Small intestine (tissue), 7 donors: ENCODE measurements at regions not wholly inside any gene's neighbourhood (a gene's known extent, or its start where the extent isn't known, plus 50 kb on each side); places are given as distances from the start of the nearest gene placed in this dataset.

ENCODE experiments used
- DNase-seq, 2 donors: peaks; one replicate each; pipeline versions ENCODE4 v3.0.0 to v3.0.0-alpha.2; 2013
- FAIRE-seq: peaks from 2 replicates; lab custom pipeline; 2012; peaks lifted over from hg19 to GRCh38; lab: Jason Lieb, UNC
- H3K27ac ChIP-seq, 3 donors: one replicate each; pipeline ENCODE4 v1.5.1; 2013; ENCODE audit warnings: low read length in 2 of 3, mild to moderate bottlenecking in 2 of 3, control low read depth in 1 of 3, inconsistent platforms in 1 of 3, low read depth in 1 of 3, moderate library complexity in 1 of 3
- H3K27me3 ChIP-seq, 3 donors: one replicate each; pipeline ENCODE4 v1.6.1; 2013; ENCODE audit warnings: low read length in 3 of 3, inconsistent platforms in 1 of 3; ENCODE audit not compliant: control insufficient read depth in 3 of 3, insufficient read depth in 3 of 3
- H3K36me3 ChIP-seq, 3 donors: one replicate each; pipeline ENCODE4 v1.6.1; 2013; ENCODE audit warnings: low read length in 3 of 3, inconsistent platforms in 1 of 3, low read depth in 1 of 3, mild to moderate bottlenecking in 1 of 3, moderate library complexity in 1 of 3; ENCODE audit not compliant: control insufficient read depth in 3 of 3, insufficient read depth in 2 of 3
- H3K4me1 ChIP-seq, 3 donors: one replicate each; pipeline ENCODE4 v1.6.1; 2013; ENCODE audit warnings: low read length in 2 of 3, inconsistent platforms in 1 of 3, low read depth in 1 of 3, mild to moderate bottlenecking in 1 of 3, moderate library complexity in 1 of 3; ENCODE audit not compliant: control insufficient read depth in 3 of 3, insufficient read depth in 2 of 3
- H3K4me3 ChIP-seq, 3 donors: one replicate each; pipeline ENCODE4 v1.5.1; 2013; ENCODE audit warnings: low read length in 3 of 3, control low read depth in 1 of 3, inconsistent platforms in 1 of 3, low read depth in 1 of 3, mild to moderate bottlenecking in 1 of 3, moderate library complexity in 1 of 3
- H3K9me3 ChIP-seq, 2 donors: one replicate each; pipeline ENCODE4 v1.6.1; 2013; ENCODE audit warnings: low read depth in 1 of 2, low read length in 1 of 2; ENCODE audit not compliant: control insufficient read depth in 2 of 2, insufficient read depth in 1 of 2
- WGBS, 3 donors: extraction: QIAGEN DNeasy Blood & Tissue Kit; methylation state at CpG; one replicate each; pipeline ENCODE4 v1.1.7; 2013; 5-methylcytosine and 5-hydroxymethylcytosine counted together
- donor health status: healthy with polysubstance abuse.
- donor health status: control.
- donor health status: control.
- donor health status: Bipolar disorder and iron deficiency.
- donor health status: healthy.

DNA sequence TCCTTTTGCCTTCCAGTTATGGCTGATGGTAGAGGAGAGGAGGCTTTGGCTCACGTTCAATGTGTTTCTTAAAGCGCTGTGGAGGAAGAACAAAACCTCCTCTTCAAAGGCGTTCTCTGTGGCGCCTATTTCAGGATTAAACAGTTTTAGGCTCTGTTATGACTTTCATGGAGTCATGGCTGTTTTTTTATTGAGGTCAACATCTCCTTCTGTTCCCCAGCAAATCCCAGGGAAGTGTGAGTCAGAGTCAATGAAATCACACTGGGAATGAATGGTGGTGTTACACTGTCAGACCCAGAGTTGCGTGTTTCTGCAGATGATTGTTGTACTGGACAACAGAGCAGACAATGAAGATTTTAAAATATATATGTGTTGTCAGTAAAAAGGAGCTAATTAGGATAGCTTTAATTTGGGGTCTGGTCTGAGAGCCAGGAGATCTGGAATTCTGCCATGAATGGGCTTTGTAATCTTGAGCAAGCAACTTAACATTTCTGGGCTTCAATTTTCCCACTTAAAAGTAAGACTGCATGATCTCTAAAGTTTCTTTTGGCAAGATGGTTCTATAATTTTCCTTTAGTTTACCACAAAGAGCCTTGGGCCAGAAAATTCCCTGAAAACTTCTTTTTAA is 240.7 kb downstream of the CSNK1G3 start:
- no peaks in the 10 kb centered on the region for H3K9me3 ChIP-seq
- DNase-seq (no peak), FAIRE-seq (no peak)
- H3K4me3 ChIP-seq, result no peak overlapping the region
- no peaks in the 10 kb centered on the region for H3K36me3 ChIP-seq
- no peaks in the 10 kb centered on the region for H3K27me3 ChIP-seq
- 74 to 91% (median 91%) methylated on average over 5 of the region's 5 CpGs for whole genome bisulfite sequencing, 3 donors
- peak overlapping the region in 1 of 3 donors; percentile 0 for H3K27ac ChIP-seq
- no peaks in the 10 kb centered on the region for H3K4me1 ChIP-seq

DNA sequence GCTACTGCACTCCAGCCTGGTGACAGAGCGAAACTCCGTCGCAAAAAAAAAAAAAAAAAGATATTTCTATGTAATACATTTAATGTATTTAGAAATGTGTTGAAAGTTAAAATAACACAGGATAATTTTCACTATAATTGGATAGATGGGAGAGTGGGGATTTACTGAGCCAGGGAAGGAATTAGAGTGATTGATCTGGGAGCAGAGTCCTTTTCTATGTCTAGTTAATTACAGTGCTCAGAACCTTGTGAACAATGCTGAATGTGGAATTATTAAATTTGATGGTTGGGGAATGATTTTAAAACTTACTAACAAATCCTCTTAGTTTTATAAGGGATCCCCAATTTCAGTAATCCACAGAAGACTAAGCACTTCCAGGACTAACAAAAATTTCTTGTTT is 239.7 kb downstream of the CSNK1G3 start:
- DNase-seq (no peak), FAIRE-seq (no peak)
- H3K27ac ChIP-seq, result no peak overlapping the region
- no peaks in the 10 kb centered on the region for H3K9me3 ChIP-seq
- no peaks in the 10 kb centered on the region for H3K36me3 ChIP-seq
- WGBS, 3 donors, result 97 to 100% (median 97%) methylated on average over 3 of the region's 3 CpGs
- H3K4me1 ChIP-seq, result no peaks in the 10 kb centered on the region
- no peaks in the 10 kb centered on the region for H3K27me3 ChIP-seq
- no peak overlapping the region for H3K4me3 ChIP-seq

DNA sequence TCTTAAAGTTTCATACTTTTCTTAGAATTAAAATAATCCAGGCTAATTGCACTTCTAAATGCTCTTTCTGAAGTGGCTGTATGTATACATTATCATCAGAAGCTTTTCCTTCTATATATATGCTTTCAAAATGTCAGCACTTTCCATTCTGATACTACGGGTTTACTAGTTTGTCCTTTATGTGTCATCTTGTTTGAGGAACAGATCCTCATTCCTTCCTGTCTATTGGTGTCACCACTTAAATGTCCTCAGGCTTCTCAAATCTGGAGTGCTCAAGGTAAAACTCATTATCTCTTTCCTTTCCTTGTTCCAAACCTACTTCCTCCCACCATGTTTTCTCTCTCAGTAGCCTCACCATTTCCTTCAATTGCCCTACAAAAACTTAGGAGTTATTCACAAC is 236.3 kb downstream of the CSNK1G3 start:
- DNase-seq, result no peak
- FAIRE-seq, result no peak
- WGBS, 3 donors, result 86 to 92% (median 88%) methylated on average over 1 of the region's 1 CpG

DNA sequence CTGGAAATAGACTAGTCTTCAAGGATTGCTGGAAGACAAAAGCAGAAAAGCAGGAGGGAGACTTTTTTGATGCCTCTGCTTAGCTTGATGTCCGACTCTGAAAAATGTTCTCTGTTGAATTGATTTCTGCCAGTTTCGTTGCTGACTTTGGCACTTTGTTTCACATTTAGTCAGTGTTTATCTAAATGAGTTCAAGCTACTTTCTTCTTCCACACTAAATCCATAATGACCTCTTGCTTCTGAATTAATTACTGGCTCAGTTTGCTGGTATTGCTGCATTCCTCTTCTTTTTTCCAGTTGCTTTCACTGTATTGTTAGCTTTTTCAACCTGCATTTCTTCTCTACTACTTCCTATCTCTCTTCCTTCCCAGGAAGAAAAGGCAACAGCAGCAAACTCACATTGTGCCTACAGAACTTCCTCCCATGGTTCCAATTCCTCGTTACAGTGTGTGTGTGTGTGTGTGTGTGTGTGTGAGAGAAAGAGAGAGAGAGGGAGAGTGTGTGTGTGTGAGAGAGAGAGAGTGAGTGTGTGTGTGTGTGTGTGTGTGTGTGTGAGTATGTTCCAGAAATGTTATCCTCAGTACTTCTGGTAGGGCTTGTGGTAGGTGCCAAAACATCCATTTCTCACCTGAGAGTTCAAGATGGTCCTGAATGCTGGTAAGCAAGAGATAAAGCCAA is 234.8 kb downstream of the CSNK1G3 start:
- Histone ChIP-seq H3K27ac (no peak overlapping the region), H3K27me3 (no peaks in the 10 kb centered on the region), H3K4me1 (no peaks in the 10 kb centered on the region), H3K36me3 (no peaks in the 10 kb centered on the region), H3K4me3 (no peak overlapping the region), H3K9me3 (no peaks in the 10 kb centered on the region)
- FAIRE-seq (no peak), DNase-seq (no peak)
- 51 to 56% (median 54%) methylated on average over 3 of the region's 3 CpGs for WGBS, 3 donors

More for the DNA sequence above, 236.3 kb downstream of the CSNK1G3 start:
- Histone ChIP-seq H3K36me3 (no peaks in the 10 kb centered on the region), H3K4me1 (no peaks in the 10 kb centered on the region), H3K9me3 (no peaks in the 10 kb centered on the region), H3K4me3 (no peak overlapping the region), H3K27ac (no peak overlapping the region), H3K27me3 (no peaks in the 10 kb centered on the region)

DNA sequence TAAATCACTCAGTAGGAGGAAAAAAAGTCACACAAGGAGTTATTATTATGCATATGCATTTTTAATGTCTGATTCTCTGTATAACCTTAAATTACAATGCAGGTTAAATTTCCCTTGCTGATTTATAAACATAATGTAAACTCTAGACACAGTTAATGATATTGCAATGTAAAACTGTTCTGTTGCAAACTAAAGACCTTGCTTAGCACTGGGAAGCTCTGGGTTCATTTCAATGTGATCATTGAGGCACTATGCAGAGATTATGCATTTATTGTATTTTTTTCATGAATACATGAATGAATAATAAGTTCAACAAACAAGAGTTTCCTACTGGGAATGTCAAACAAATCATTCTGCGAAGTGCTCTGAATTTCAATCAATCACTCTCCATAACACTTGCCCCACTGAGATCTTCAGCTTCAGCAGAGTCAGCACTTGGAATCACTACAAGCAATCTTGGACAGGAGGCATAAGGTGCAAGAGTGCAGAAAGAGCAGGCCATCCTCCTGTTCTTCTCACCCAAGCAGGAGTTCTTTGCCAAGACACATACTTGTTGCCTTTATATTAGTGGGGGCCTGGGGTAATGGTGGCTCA is 232.1 kb downstream of the CSNK1G3 start:
- Histone ChIP-seq H3K27me3 (no peaks in the 10 kb centered on the region), H3K4me1 (no peaks in the 10 kb centered on the region), H3K4me3 (no peak overlapping the region), H3K9me3 (no peaks in the 10 kb centered on the region), H3K27ac (no peak overlapping the region), H3K36me3 (no peaks in the 10 kb centered on the region)
- WGBS, 3 donors, result 90 to 92% (median 90%) methylated on average over 1 of the region's 1 CpG
- FAIRE-seq, result no peak
- no peak for DNase-seq

DNA sequence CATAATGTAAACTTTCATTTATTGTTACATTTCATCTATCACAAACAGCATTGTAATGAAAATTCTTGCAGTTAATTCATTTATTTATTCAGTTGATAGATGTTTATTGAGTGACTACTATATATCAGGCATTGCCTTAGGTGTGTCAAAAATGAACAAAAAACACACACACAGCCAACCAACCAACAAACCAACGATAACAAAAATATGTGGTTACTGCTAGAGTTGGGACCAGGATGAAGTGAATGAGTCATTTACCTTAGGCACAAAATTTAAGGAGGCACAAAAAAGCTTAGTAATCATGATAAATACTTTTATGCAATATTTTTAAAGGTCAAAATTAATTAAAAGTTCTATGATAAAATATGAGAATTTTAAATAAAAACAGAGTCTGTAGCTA is 223.4 kb downstream of the CSNK1G3 start:
- Histone ChIP-seq H3K36me3 (no peaks in the 10 kb centered on the region), H3K27ac (no peak overlapping the region), H3K4me3 (no peak overlapping the region), H3K4me1 (no peaks in the 10 kb centered on the region), H3K27me3 (no peaks in the 10 kb centered on the region), H3K9me3 (peaks cover 0 to 20% of the 10 kb centered on the region in 2 donors)
- 70 to 87% (median 77%) methylated on average over 1 of the region's 1 CpG for WGBS, 3 donors
- DNase-seq (no peak), FAIRE-seq (no peak)

DNA sequence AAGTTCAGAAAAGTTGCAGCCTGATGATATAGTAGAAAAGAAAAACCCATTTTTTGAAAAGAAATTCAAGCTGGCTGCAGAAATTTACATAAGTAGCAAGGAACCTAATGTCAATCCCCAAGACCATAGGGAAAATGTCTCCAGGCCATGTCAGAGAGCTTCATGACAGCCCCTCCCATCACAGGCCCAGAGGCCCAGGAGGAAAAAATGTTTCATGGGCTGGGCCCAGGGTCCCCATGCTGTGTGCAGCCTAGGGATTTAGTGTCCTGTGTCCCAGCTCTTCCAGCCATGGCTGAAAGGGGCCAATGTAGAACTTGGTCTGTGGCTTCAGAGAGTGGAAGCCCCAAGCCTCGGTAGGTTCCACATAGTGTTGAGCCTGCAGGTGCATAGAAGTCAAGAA is 220.3 kb downstream of the CSNK1G3 start:
- Histone ChIP-seq H3K36me3 (no peaks in the 10 kb centered on the region), H3K4me1 (no peaks in the 10 kb centered on the region), H3K27me3 (no peaks in the 10 kb centered on the region), H3K9me3 (peaks cover 0 to 20% of the 10 kb centered on the region in 2 donors), H3K4me3 (no peak overlapping the region), H3K27ac (no peak overlapping the region)
- 75 to 96% (median 88%) methylated on average over 1 of the region's 1 CpG for WGBS, 3 donors
- DNase-seq (no peak), FAIRE-seq (no peak)

DNA sequence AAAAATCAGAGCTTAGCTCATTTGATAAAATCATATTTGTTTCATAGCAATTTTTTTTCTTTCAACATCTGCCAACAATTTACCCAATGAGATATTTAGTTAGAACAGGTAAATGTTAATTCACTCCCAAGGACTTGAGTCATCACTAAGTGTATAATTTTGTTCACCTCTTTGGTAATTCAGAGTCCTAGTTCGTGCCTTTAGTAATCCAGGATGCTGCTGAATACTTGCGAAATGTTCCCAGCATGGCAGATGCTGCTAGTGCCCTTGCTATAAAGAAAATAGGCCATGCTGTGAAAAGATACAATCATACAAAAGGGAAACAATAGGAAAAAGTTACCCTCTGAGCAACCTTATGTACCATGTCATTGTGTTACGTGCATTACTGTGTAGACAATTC is 210.5 kb downstream of the CSNK1G3 start:
- Histone ChIP-seq H3K27me3 (no peaks in the 10 kb centered on the region), H3K9me3 (peaks cover 0 to 7% of the 10 kb centered on the region in 2 donors), H3K4me1 (no peaks in the 10 kb centered on the region), H3K27ac (no peak overlapping the region), H3K36me3 (no peaks in the 10 kb centered on the region), H3K4me3 (no peak overlapping the region)
- WGBS, 3 donors, result 70 to 85% (median 77%) methylated on average over 3 of the region's 3 CpGs
- DNase-seq, result no peak
- no peak for FAIRE-seq
